Upper lobe of left lung (tissue), 4 donors: ENCODE measurements at regions not wholly inside any gene's neighbourhood (a gene's known extent, or its start where the extent isn't known, plus 50 kb on each side); places are given as distances from the start of the nearest gene placed in this dataset.

ENCODE experiments used
- EP300 ChIP-seq, 4 donors: sonication (generic); formaldehyde crosslinking; IDR thresholded peaks; one replicate each; pipeline ENCODE4 v1.5.1; 2017; ENCODE audit warnings: antibody characterized with exemption in 4 of 4, control low read depth in 2 of 4
- POLR2A ChIP-seq, 4 donors: fragments of 450-650 bp; IDR thresholded peaks; one replicate each; pipeline ENCODE4 v1.5.1; 2016 to 2017; ENCODE audit warnings: antibody characterized with exemption in 4 of 4, mild to moderate bottlenecking in 2 of 4
- POLR2AphosphoS5 ChIP-seq, 2 donors: sonication (generic); formaldehyde crosslinking; IDR thresholded peaks; one replicate each; pipeline ENCODE4 v1.5.1; 2017; ENCODE audit warnings: antibody characterized with exemption in 2 of 2
- TF ChIP-seq, protein P1 (sequence below), 6 experiments: fragments of 450-650 bp in 4 of 6; fragments of 200-600 bp in 2 of 6; sonication (generic) in 2 of 6; IDR thresholded peaks; one replicate each; pipeline ENCODE4 v1.5.1; 2016 to 2019; ENCODE audit warnings: antibody characterized with exemption in 6 of 6

DNA sequence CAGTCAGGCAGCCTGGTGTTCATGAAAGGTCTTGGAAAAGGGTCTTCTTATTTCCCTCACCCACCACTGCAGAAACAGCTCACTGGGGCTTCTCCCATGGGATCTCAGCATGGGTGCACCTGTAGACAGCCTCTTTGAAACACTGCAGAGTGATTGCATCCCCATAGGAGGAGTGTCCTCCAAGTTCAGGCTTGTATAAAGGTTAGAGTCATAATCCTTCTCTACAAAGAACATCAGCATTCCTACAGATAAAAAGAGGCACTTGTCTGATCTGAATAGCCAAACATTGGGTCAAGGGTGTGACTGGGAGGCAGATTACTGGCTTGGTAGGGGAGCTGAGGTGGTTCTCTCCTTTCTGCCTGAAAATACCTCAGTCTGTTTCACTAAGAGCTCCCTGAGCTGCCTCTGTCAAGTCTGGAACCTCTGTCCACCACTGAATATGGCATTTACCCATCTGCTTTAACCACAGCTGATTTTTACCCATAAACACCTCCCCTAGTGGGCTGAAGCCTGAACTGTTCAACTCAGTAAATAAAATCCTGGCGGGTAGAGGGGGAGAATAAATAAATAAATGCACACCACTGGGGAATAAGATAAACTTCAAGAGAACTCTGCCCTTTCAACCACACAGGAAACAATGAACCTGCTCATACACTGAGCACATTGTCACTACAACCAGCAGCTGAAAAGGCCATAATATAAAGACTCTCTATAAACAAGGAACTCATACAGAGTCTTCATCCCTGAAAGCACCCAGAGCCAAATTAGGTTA is 120.7 kb upstream of the SCAF11 start:
- TF ChIP-seq, protein P1, sequence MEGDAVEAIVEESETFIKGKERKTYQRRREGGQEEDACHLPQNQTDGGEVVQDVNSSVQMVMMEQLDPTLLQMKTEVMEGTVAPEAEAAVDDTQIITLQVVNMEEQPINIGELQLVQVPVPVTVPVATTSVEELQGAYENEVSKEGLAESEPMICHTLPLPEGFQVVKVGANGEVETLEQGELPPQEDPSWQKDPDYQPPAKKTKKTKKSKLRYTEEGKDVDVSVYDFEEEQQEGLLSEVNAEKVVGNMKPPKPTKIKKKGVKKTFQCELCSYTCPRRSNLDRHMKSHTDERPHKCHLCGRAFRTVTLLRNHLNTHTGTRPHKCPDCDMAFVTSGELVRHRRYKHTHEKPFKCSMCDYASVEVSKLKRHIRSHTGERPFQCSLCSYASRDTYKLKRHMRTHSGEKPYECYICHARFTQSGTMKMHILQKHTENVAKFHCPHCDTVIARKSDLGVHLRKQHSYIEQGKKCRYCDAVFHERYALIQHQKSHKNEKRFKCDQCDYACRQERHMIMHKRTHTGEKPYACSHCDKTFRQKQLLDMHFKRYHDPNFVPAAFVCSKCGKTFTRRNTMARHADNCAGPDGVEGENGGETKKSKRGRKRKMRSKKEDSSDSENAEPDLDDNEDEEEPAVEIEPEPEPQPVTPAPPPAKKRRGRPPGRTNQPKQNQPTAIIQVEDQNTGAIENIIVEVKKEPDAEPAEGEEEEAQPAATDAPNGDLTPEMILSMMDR (IDR thresholded peaks at IDR 0.05), result no peak
- no peak for TF ChIP-seq POLR2A (IDR thresholded peaks at IDR 0.05)
- no peak for TF ChIP-seq POLR2AphosphoS5 (IDR thresholded peaks at IDR 0.05)
- no peak for TF ChIP-seq EP300 (IDR thresholded peaks at IDR 0.05)
